MCF 10A (cell line): ENCODE measurements at regions not wholly inside any gene's neighbourhood (a gene's known extent, or its start where the extent isn't known, plus 50 kb on each side); places are given as distances from the start of the nearest gene placed in this dataset.

ENCODE experiments used
- BruUV-seq: library from RNA; stranded (reverse); fragments of 400-500 nt; replicated peaks from 2 replicates; lab custom pipeline; 2021; lab: Mats Ljungman, UMichigan
- CTCF ChIA-PET: fragments of 300-600 bp; sonication (Branson Sonifier 250); formaldehyde crosslinking; extraction: SDS; loops from one replicate; lab custom pipeline; 2021; ENCODE audit warnings: antibody characterized with exemption, inconsistent platforms; lab: Yijun Ruan, JAX
- POLR2A ChIA-PET: fragments of 300-600, 350-650 bp; sonication (Branson Sonifier 250); formaldehyde crosslinking; extraction: SDS; loops from one replicate; lab custom pipeline; 2020; ENCODE audit warnings: antibody characterized with exemption, inconsistent platforms; lab: Yijun Ruan, JAX
- DNase-seq: peaks from one replicate; pipeline ENCODE4 v3.0.0-alpha.2; 2018; ENCODE audit not compliant: unreplicated experiment
- H3K27ac Mint-ChIP-seq: one replicate; pipeline ENCODE4 v1.8.0; 2022; ENCODE audit warnings: mild to moderate bottlenecking, low read depth, mixed read lengths; ENCODE audit not compliant: unreplicated experiment
- H3K27me3 Mint-ChIP-seq: one replicate; pipeline ENCODE4 v1.8.0; 2022; ENCODE audit warnings: mixed read lengths; ENCODE audit not compliant: insufficient read depth, unreplicated experiment
- H3K36me3 Mint-ChIP-seq: one replicate; pipeline ENCODE4 v1.8.0; 2022; ENCODE audit warnings: mild to moderate bottlenecking, moderate library complexity, mixed read lengths; ENCODE audit not compliant: insufficient read depth, unreplicated experiment
- H3K4me1 Mint-ChIP-seq: one replicate; pipeline ENCODE4 v1.8.0; 2022; ENCODE audit warnings: mixed read lengths; ENCODE audit not compliant: insufficient read depth, unreplicated experiment
- H3K4me3 Mint-ChIP-seq: one replicate; pipeline ENCODE4 v1.8.0; 2022; ENCODE audit warnings: mild to moderate bottlenecking, moderate library complexity, mixed read lengths; ENCODE audit not compliant: unreplicated experiment
- H3K9me3 Mint-ChIP-seq: one replicate; pipeline ENCODE4 v1.8.0; 2022; ENCODE audit warnings: mixed read lengths; ENCODE audit not compliant: unreplicated experiment
- CTCF ChIP-seq: fragments of 200-600 bp; IDR thresholded peaks from one replicate; pipeline ENCODE4 v1.8.0; 2022; ENCODE audit warnings: antibody characterized with exemption, mild to moderate bottlenecking; ENCODE audit not compliant: unreplicated experiment
- intact Hi-C: fragments of 100-400 bp; cut with micrococcal nuclease; formaldehyde crosslinking; loops from 2 replicates; pipeline ENCODE4 v1.14.1; 2022

GRCh38 chr18:24763765-24764513, 303.5 kb downstream of the HRH4 start:
- ChIA-PET CTCF (interaction anchor here (1.1 kb wide), 1 partner anchor 220 kb away, joined by 3 read pairs; no protein-coding TSS in a partner anchor), POLR2A (no interaction called here)
- TF ChIP-seq CTCF = no peak
- BruUV-seq = no TSS peak
- Mint-ChIP-seq H3K36me3 (no peaks in the 10 kb centered on the region), H3K4me1 (no peaks in the 10 kb centered on the region), H3K4me3 (no peak overlapping the region), H3K27me3 (no peaks in the 10 kb centered on the region), H3K27ac (no peak overlapping the region), H3K9me3 (peaks cover 30% of the 10 kb centered on the region)
- intact Hi-C loops = no loop called here
- peak; percentile 36 for DNase-seq

- Mint-ChIP-seq H3K36me3 (no peaks in the 10 kb centered on the region), H3K9me3 (peaks cover 35% of the 10 kb centered on the region), H3K4me1 (no peaks in the 10 kb centered on the region), H3K27ac (no peak overlapping the region), H3K27me3 (no peaks in the 10 kb centered on the region), H3K4me3 (no peak overlapping the region)
- no peak for DNase-seq
- CTCF ChIA-PET = interaction anchor here (0.7 to 1.1 kb wide), 3 partner anchors 15 to 221 kb away, joined by 3 read pairs; no protein-coding TSS in a partner anchor
- intact Hi-C loops = no loop called here
- no peak for TF ChIP-seq CTCF
- BruUV-seq = no TSS peak
- POLR2A ChIA-PET = no interaction called here
Observed at GRCh38 chr18:24764766-24765165, 304.3 kb downstream of the HRH4 start.

GRCh38 chr18:24766376-24766775, 305.9 kb downstream of the HRH4 start:
- no peaks in the 10 kb centered on the region for H3K36me3 Mint-ChIP-seq
- CTCF ChIA-PET = no interaction called here
- H3K9me3 Mint-ChIP-seq = peaks cover 41% of the 10 kb centered on the region
- no peaks in the 10 kb centered on the region for H3K27me3 Mint-ChIP-seq
- POLR2A ChIA-PET = no interaction called here
- no peak overlapping the region for H3K27ac Mint-ChIP-seq
- no TSS peak for BruUV-seq
- no peaks in the 10 kb centered on the region for H3K4me1 Mint-ChIP-seq
- TF ChIP-seq CTCF = no peak
- no peak overlapping the region for H3K4me3 Mint-ChIP-seq
- intact Hi-C loops = no loop called here
- peak; percentile 45 for DNase-seq

- TF ChIP-seq CTCF = no peak
- ChIA-PET POLR2A (no interaction called here), CTCF (interaction anchor here (0.6 to 1.0 kb wide), 4 partner anchors 44 to 297 kb away, joined by 4 to 6 read pairs (median 4); no protein-coding TSS in a partner anchor)
- no peaks in the 10 kb centered on the region for H3K4me1 Mint-ChIP-seq
- intact Hi-C loops = no loop called here
- no peak for DNase-seq
- H3K36me3 Mint-ChIP-seq = no peaks in the 10 kb centered on the region
- H3K27ac Mint-ChIP-seq = no peak overlapping the region
- no peak overlapping the region for H3K4me3 Mint-ChIP-seq
- no TSS peak for BruUV-seq
- H3K27me3 Mint-ChIP-seq = no peaks in the 10 kb centered on the region
- H3K9me3 Mint-ChIP-seq = peaks cover 42% of the 10 kb centered on the region
Observed at GRCh38 chr18:24770311-24771024, 310.0 kb downstream of the HRH4 start.
